ENCODE measurements at regions not wholly inside any gene's neighbourhood (a gene's known extent, or its start where the extent isn't known, plus 50 kb on each side); places are given as distances from the start of the nearest gene placed in this dataset.

GRCh38 chr6:54009052-54009654, 102.1 kb upstream of the MLIP start:
- TF ChIP-seq POLR2AphosphoS5 (IDR thresholded peaks at IDR 0.05) (no peak), POLR2A (IDR thresholded peaks at IDR 0.05) (no peak)
- TF ChIP-seq, protein P1, sequence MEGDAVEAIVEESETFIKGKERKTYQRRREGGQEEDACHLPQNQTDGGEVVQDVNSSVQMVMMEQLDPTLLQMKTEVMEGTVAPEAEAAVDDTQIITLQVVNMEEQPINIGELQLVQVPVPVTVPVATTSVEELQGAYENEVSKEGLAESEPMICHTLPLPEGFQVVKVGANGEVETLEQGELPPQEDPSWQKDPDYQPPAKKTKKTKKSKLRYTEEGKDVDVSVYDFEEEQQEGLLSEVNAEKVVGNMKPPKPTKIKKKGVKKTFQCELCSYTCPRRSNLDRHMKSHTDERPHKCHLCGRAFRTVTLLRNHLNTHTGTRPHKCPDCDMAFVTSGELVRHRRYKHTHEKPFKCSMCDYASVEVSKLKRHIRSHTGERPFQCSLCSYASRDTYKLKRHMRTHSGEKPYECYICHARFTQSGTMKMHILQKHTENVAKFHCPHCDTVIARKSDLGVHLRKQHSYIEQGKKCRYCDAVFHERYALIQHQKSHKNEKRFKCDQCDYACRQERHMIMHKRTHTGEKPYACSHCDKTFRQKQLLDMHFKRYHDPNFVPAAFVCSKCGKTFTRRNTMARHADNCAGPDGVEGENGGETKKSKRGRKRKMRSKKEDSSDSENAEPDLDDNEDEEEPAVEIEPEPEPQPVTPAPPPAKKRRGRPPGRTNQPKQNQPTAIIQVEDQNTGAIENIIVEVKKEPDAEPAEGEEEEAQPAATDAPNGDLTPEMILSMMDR (IDR thresholded peaks at IDR 0.05): no peak

Data from prostate gland (tissue), 2 donors.